ENCODE measurements at regions not wholly inside any gene's neighbourhood (a gene's known extent, or its start where the extent isn't known, plus 50 kb on each side); places are given as distances from the start of the nearest gene placed in this dataset.
"Not testable (repeated sequence)": the region's sequence is repeated elsewhere in the genome, so short reads cannot be mapped to it uniquely, and the experiment has no call there.

GRCh38 chr2:47653902-47654789, 83.4 kb upstream of the KCNK12 start:
- DNase-seq (ENCODE audit: low read depth in 4 of 4, low spot score in 2 of 4) = peak in 3 of 4 donors; percentile 39 to 46 (median 40)

- DNase-seq (ENCODE audit: low read depth in 4 of 4, low spot score in 2 of 4) = no peak
Observed at GRCh38 chr2:47653036-47653435, 82.3 kb upstream of the KCNK12 start.

GRCh38 chr2:47652061-47652690, 81.4 kb upstream of the KCNK12 start:
- peak in 1 of 4 donors; percentile 31 for DNase-seq (ENCODE audit: low read depth in 4 of 4, low spot score in 2 of 4)

GRCh38 chr2:47651296-47651695, 80.5 kb upstream of the KCNK12 start:
- DNase-seq (ENCODE audit: low read depth in 4 of 4, low spot score in 2 of 4) = no peak

- DNase-seq (ENCODE audit: low read depth in 4 of 4, low spot score in 2 of 4) = no peak
Observed at GRCh38 chr2:47650001-47650535, 79.3 kb upstream of the KCNK12 start.

GRCh38 chr2:47645246-47645645, 74.5 kb upstream of the KCNK12 start:
- no peak for DNase-seq (ENCODE audit: low read depth in 4 of 4, low spot score in 2 of 4)

- no peak for DNase-seq (ENCODE audit: low read depth in 4 of 4, low spot score in 2 of 4)
Observed at GRCh38 chr2:47644351-47644750, 73.6 kb upstream of the KCNK12 start.

GRCh38 chr2:47641366-47641765, 70.6 kb upstream of the KCNK12 start:
- DNase-seq (ENCODE audit: low read depth in 4 of 4, low spot score in 2 of 4) = no peak

- no peak for DNase-seq (ENCODE audit: low read depth in 4 of 4, low spot score in 2 of 4)
Observed at GRCh38 chr2:47640356-47640755, 69.6 kb upstream of the KCNK12 start.

- no peak for DNase-seq (ENCODE audit: low read depth in 4 of 4, low spot score in 2 of 4)
Observed at GRCh38 chr2:47639467-47639866, 68.7 kb upstream of the KCNK12 start.

- DNase-seq (ENCODE audit: low read depth in 4 of 4, low spot score in 2 of 4) = no peak
Observed at GRCh38 chr2:47638430-47638829, 67.6 kb upstream of the KCNK12 start.

GRCh38 chr2:47636596-47637264, 65.9 kb upstream of the KCNK12 start:
- DNase-seq (ENCODE audit: low read depth in 4 of 4, low spot score in 2 of 4) = no peak

GRCh38 chr2:47636176-47636575, 65.4 kb upstream of the KCNK12 start:
- DNase-seq (ENCODE audit: low read depth in 4 of 4, low spot score in 2 of 4) = no peak

GRCh38 chr2:47632754-47633153, 62.0 kb upstream of the KCNK12 start:
- DNase-seq (ENCODE audit: low read depth in 4 of 4, low spot score in 2 of 4) = no peak

- no peak for DNase-seq (ENCODE audit: low read depth in 4 of 4, low spot score in 2 of 4)
Observed at GRCh38 chr2:47631792-47632398, 61.1 kb upstream of the KCNK12 start.

- DNase-seq (ENCODE audit: low read depth in 4 of 4, low spot score in 2 of 4) = no peak
Observed at GRCh38 chr2:47631306-47631705, 60.5 kb upstream of the KCNK12 start.

- no peak for DNase-seq (ENCODE audit: low read depth in 4 of 4, low spot score in 2 of 4)
Observed at GRCh38 chr2:47629501-47630460, 59.0 kb upstream of the KCNK12 start.

- DNase-seq (ENCODE audit: low read depth in 4 of 4, low spot score in 2 of 4) = no peak
Observed at GRCh38 chr2:47628904-47629303, 58.1 kb upstream of the KCNK12 start.

GRCh38 chr2:47626664-47627063, 55.9 kb upstream of the KCNK12 start:
- no peak for DNase-seq (ENCODE audit: low read depth in 4 of 4, low spot score in 2 of 4)

- not testable (repeated sequence) for DNase-seq (ENCODE audit: low read depth in 4 of 4, low spot score in 2 of 4)
Observed at GRCh38 chr2:47623140-47623539, 52.4 kb upstream of the KCNK12 start.
